Right lobe of liver (tissue), 4 donors: ENCODE measurements at regions not wholly inside any gene's neighbourhood (a gene's known extent, or its start where the extent isn't known, plus 50 kb on each side); places are given as distances from the start of the nearest gene placed in this dataset.

Experiments
- POLR2A ChIP-seq: fragments of 450-650 bp; IDR thresholded peaks from one replicate; pipeline ENCODE4 v1.6.1; 2017; ENCODE audit warnings: antibody characterized with exemption, mild to moderate bottlenecking
- TF ChIP-seq, protein P1 (sequence below), 4 donors: fragments of 200-600 bp in 3 of 4; fragments of 450-650 bp in 1 of 4; IDR thresholded peaks; one replicate each; pipeline versions ENCODE4 v1.5.1 to v1.8.0; 2016 to 2022; ENCODE audit warnings: antibody characterized with exemption in 4 of 4, mild to moderate bottlenecking in 2 of 4
- donor health status: DM: no; HTN: no; CAD: no.
- donor health status: DM: no; HTN: no; CAD: no.
- donor health status: DM: no; HTN: yes; CAD: no.

- TF ChIP-seq POLR2A, result no peak
- TF ChIP-seq, protein P1, sequence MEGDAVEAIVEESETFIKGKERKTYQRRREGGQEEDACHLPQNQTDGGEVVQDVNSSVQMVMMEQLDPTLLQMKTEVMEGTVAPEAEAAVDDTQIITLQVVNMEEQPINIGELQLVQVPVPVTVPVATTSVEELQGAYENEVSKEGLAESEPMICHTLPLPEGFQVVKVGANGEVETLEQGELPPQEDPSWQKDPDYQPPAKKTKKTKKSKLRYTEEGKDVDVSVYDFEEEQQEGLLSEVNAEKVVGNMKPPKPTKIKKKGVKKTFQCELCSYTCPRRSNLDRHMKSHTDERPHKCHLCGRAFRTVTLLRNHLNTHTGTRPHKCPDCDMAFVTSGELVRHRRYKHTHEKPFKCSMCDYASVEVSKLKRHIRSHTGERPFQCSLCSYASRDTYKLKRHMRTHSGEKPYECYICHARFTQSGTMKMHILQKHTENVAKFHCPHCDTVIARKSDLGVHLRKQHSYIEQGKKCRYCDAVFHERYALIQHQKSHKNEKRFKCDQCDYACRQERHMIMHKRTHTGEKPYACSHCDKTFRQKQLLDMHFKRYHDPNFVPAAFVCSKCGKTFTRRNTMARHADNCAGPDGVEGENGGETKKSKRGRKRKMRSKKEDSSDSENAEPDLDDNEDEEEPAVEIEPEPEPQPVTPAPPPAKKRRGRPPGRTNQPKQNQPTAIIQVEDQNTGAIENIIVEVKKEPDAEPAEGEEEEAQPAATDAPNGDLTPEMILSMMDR (IDR thresholded peaks at IDR 0.05), result no peak
Measured at GRCh38 chr9:85334228-85334627, 407.5 kb downstream of the AGTPBP1 start.
